ENCODE measurements at regions not wholly inside any gene's neighbourhood (a gene's known extent, or its start where the extent isn't known, plus 50 kb on each side); places are given as distances from the start of the nearest gene placed in this dataset.
"Not testable (repeated sequence)": the region's sequence is repeated elsewhere in the genome, so short reads cannot be mapped to it uniquely, and the experiment has no call there.

- H3K36me3 ChIP-seq (ENCODE audit: control insufficient read depth, insufficient read depth, low read length) = no peaks in the 10 kb centered on the region
- no peak for DNase-seq
- no peak overlapping the region for H3K4me3 ChIP-seq (ENCODE audit: low read length)
- no CpG with 5 or more reads among the region's 2 CpGs for WGBS (ENCODE audit: insufficient coverage, low lambda C conversion rate)
- no peaks in the 10 kb centered on the region for H3K4me1 ChIP-seq (ENCODE audit: control insufficient read depth, insufficient read depth, low read length)
- no peak overlapping the region for H3K27ac ChIP-seq (ENCODE audit: low read length)
- no peaks in the 10 kb centered on the region for H3K9me3 ChIP-seq (ENCODE audit: control insufficient read depth, low read depth, low read length)
- H3K27me3 ChIP-seq (ENCODE audit: control insufficient read depth, insufficient read depth, low read length) = no peaks in the 10 kb centered on the region
Measured at GRCh38 chr14:87268997-87269396, 724.0 kb downstream of the GALC start.

- Histone ChIP-seq H3K4me3 (ENCODE audit: low read length) (no peak overlapping the region), H3K36me3 (ENCODE audit: control insufficient read depth, insufficient read depth, low read length) (no peaks in the 10 kb centered on the region), H3K27me3 (ENCODE audit: control insufficient read depth, insufficient read depth, low read length) (no peaks in the 10 kb centered on the region), H3K4me1 (ENCODE audit: control insufficient read depth, insufficient read depth, low read length) (no peaks in the 10 kb centered on the region), H3K27ac (ENCODE audit: low read length) (no peak overlapping the region), H3K9me3 (ENCODE audit: control insufficient read depth, low read depth, low read length) (no peaks in the 10 kb centered on the region)
- WGBS (ENCODE audit: insufficient coverage, low lambda C conversion rate) = no CpG with 5 or more reads among the region's 3 CpGs
- no peak for DNase-seq
Measured at GRCh38 chr14:87264796-87265195, 728.2 kb downstream of the GALC start.

- no peak for DNase-seq
- no peaks in the 10 kb centered on the region for H3K27me3 ChIP-seq (ENCODE audit: control insufficient read depth, insufficient read depth, low read length)
- H3K36me3 ChIP-seq (ENCODE audit: control insufficient read depth, insufficient read depth, low read length) = no peaks in the 10 kb centered on the region
- no peak overlapping the region for H3K27ac ChIP-seq (ENCODE audit: low read length)
- H3K4me1 ChIP-seq (ENCODE audit: control insufficient read depth, insufficient read depth, low read length) = no peaks in the 10 kb centered on the region
- WGBS (ENCODE audit: insufficient coverage, low lambda C conversion rate) = no CpG with 5 or more reads among the region's 2 CpGs
- H3K4me3 ChIP-seq (ENCODE audit: low read length) = no peak overlapping the region
- H3K9me3 ChIP-seq (ENCODE audit: control insufficient read depth, low read depth, low read length) = no peaks in the 10 kb centered on the region
Measured at GRCh38 chr14:87264272-87264785, 728.7 kb downstream of the GALC start.

- no peak for DNase-seq
- no peak overlapping the region for H3K27ac ChIP-seq (ENCODE audit: low read length)
- H3K4me3 ChIP-seq (ENCODE audit: low read length) = no peak overlapping the region
- WGBS (ENCODE audit: insufficient coverage, low lambda C conversion rate) = 100% methylated on average over 1 of the region's 2 CpGs
- no peaks in the 10 kb centered on the region for H3K36me3 ChIP-seq (ENCODE audit: control insufficient read depth, insufficient read depth, low read length)
- H3K4me1 ChIP-seq (ENCODE audit: control insufficient read depth, insufficient read depth, low read length) = no peaks in the 10 kb centered on the region
- H3K27me3 ChIP-seq (ENCODE audit: control insufficient read depth, insufficient read depth, low read length) = no peaks in the 10 kb centered on the region
- H3K9me3 ChIP-seq (ENCODE audit: control insufficient read depth, low read depth, low read length) = no peaks in the 10 kb centered on the region
Measured at GRCh38 chr14:87261621-87262020, 731.4 kb downstream of the GALC start.

GRCh38 chr14:87260460-87260859 is 732.5 kb downstream of the GALC start:
- no peak overlapping the region for H3K4me3 ChIP-seq (ENCODE audit: low read length)
- H3K36me3 ChIP-seq (ENCODE audit: control insufficient read depth, insufficient read depth, low read length) = no peaks in the 10 kb centered on the region
- DNase-seq = no peak
- H3K27ac ChIP-seq (ENCODE audit: low read length) = no peak overlapping the region
- no peaks in the 10 kb centered on the region for H3K9me3 ChIP-seq (ENCODE audit: control insufficient read depth, low read depth, low read length)
- no CpG with 5 or more reads among the region's 3 CpGs for WGBS (ENCODE audit: insufficient coverage, low lambda C conversion rate)
- no peaks in the 10 kb centered on the region for H3K27me3 ChIP-seq (ENCODE audit: control insufficient read depth, insufficient read depth, low read length)
- H3K4me1 ChIP-seq (ENCODE audit: control insufficient read depth, insufficient read depth, low read length) = no peaks in the 10 kb centered on the region

- H3K27me3 ChIP-seq (ENCODE audit: control insufficient read depth, insufficient read depth, low read length) = no peaks in the 10 kb centered on the region
- no peak overlapping the region for H3K27ac ChIP-seq (ENCODE audit: low read length)
- WGBS (ENCODE audit: insufficient coverage, low lambda C conversion rate) = no CpG with 5 or more reads among the region's 1 CpG
- DNase-seq = no peak
- no peaks in the 10 kb centered on the region for H3K36me3 ChIP-seq (ENCODE audit: control insufficient read depth, insufficient read depth, low read length)
- no peaks in the 10 kb centered on the region for H3K9me3 ChIP-seq (ENCODE audit: control insufficient read depth, low read depth, low read length)
- H3K4me3 ChIP-seq (ENCODE audit: low read length) = no peak overlapping the region
- H3K4me1 ChIP-seq (ENCODE audit: control insufficient read depth, insufficient read depth, low read length) = no peaks in the 10 kb centered on the region
Measured at GRCh38 chr14:87257421-87257820, 735.6 kb downstream of the GALC start.

- Histone ChIP-seq H3K4me3 (ENCODE audit: low read length) (no peak overlapping the region), H3K27me3 (ENCODE audit: control insufficient read depth, insufficient read depth, low read length) (no peaks in the 10 kb centered on the region), H3K4me1 (ENCODE audit: control insufficient read depth, insufficient read depth, low read length) (no peaks in the 10 kb centered on the region), H3K9me3 (ENCODE audit: control insufficient read depth, low read depth, low read length) (no peaks in the 10 kb centered on the region), H3K27ac (ENCODE audit: low read length) (no peak overlapping the region), H3K36me3 (ENCODE audit: control insufficient read depth, insufficient read depth, low read length) (no peaks in the 10 kb centered on the region)
- no peak for DNase-seq
- 92% methylated on average over 2 of the region's 2 CpGs for WGBS (ENCODE audit: insufficient coverage, low lambda C conversion rate)
Measured at GRCh38 chr14:87255058-87255457, 737.9 kb downstream of the GALC start.

GRCh38 chr14:87254331-87254874 is 738.6 kb downstream of the GALC start:
- no CpG with 5 or more reads among the region's 4 CpGs for WGBS (ENCODE audit: insufficient coverage, low lambda C conversion rate)
- no peaks in the 10 kb centered on the region for H3K9me3 ChIP-seq (ENCODE audit: control insufficient read depth, low read depth, low read length)
- H3K4me1 ChIP-seq (ENCODE audit: control insufficient read depth, insufficient read depth, low read length) = no peaks in the 10 kb centered on the region
- no peak overlapping the region for H3K27ac ChIP-seq (ENCODE audit: low read length)
- DNase-seq = no peak
- H3K27me3 ChIP-seq (ENCODE audit: control insufficient read depth, insufficient read depth, low read length) = no peaks in the 10 kb centered on the region
- H3K4me3 ChIP-seq (ENCODE audit: low read length) = no peak overlapping the region
- H3K36me3 ChIP-seq (ENCODE audit: control insufficient read depth, insufficient read depth, low read length) = no peaks in the 10 kb centered on the region

- H3K4me1 ChIP-seq (ENCODE audit: control insufficient read depth, insufficient read depth, low read length); H3K4me3 ChIP-seq (ENCODE audit: low read length); H3K36me3 ChIP-seq (ENCODE audit: control insufficient read depth, insufficient read depth, low read length); DNase-seq; H3K9me3 ChIP-seq (ENCODE audit: control insufficient read depth, low read depth, low read length); H3K27ac ChIP-seq (ENCODE audit: low read length); H3K27me3 ChIP-seq (ENCODE audit: control insufficient read depth, insufficient read depth, low read length): not testable (repeated sequence)
- WGBS (ENCODE audit: insufficient coverage, low lambda C conversion rate) = 53% methylated on average over 3 of the region's 3 CpGs
Measured at GRCh38 chr14:87253791-87254190, 739.2 kb downstream of the GALC start.

GRCh38 chr14:87252103-87252502 is 740.9 kb downstream of the GALC start:
- WGBS (ENCODE audit: insufficient coverage, low lambda C conversion rate) = 78% methylated on average over 3 of the region's 5 CpGs
- DNase-seq = no peak
- Histone ChIP-seq H3K4me3 (ENCODE audit: low read length) (no peak overlapping the region), H3K27ac (ENCODE audit: low read length) (no peak overlapping the region), H3K4me1 (ENCODE audit: control insufficient read depth, insufficient read depth, low read length) (no peaks in the 10 kb centered on the region), H3K36me3 (ENCODE audit: control insufficient read depth, insufficient read depth, low read length) (no peaks in the 10 kb centered on the region), H3K27me3 (ENCODE audit: control insufficient read depth, insufficient read depth, low read length) (no peaks in the 10 kb centered on the region), H3K9me3 (ENCODE audit: control insufficient read depth, low read depth, low read length) (no peaks in the 10 kb centered on the region)

- no peaks in the 10 kb centered on the region for H3K9me3 ChIP-seq (ENCODE audit: control insufficient read depth, low read depth, low read length)
- H3K27ac ChIP-seq (ENCODE audit: low read length) = no peak overlapping the region
- no peak overlapping the region for H3K4me3 ChIP-seq (ENCODE audit: low read length)
- no peak for DNase-seq
- no peaks in the 10 kb centered on the region for H3K36me3 ChIP-seq (ENCODE audit: control insufficient read depth, insufficient read depth, low read length)
- H3K4me1 ChIP-seq (ENCODE audit: control insufficient read depth, insufficient read depth, low read length) = no peaks in the 10 kb centered on the region
- no peaks in the 10 kb centered on the region for H3K27me3 ChIP-seq (ENCODE audit: control insufficient read depth, insufficient read depth, low read length)
Measured at GRCh38 chr14:87251011-87251410, 742.0 kb downstream of the GALC start.

Data from large intestine (tissue), 3 donors.